WTC11 (cell line): ENCODE measurements at regions not wholly inside any gene's neighbourhood (a gene's known extent, or its start where the extent isn't known, plus 50 kb on each side); places are given as distances from the start of the nearest gene placed in this dataset.

Experiments
- ATAC-seq: fragments of 200-7000 bp; cut with Tn5 transposase; 2 replicates; pipeline ENCODE4 v1.10.0; 2021; ENCODE audit warnings: mild to moderate bottlenecking, moderate library complexity
- CTCF ChIA-PET: fragments of 300-600 bp; sonication (Branson Sonifier 250); formaldehyde crosslinking; loops from one replicate; lab custom pipeline; 2021; ENCODE audit warnings: antibody characterized with exemption; lab: Charles Lee
- POLR2A ChIA-PET: fragments of 350-600 bp; sonication (Branson Sonifier 250); formaldehyde crosslinking; loops from one replicate; lab custom pipeline; 2021; ENCODE audit warnings: antibody characterized with exemption; lab: Charles Lee
- DNase-seq: peaks from one replicate; pipeline ENCODE4 v3.0.0; 2021; ENCODE audit warnings: low spot score
- H3K27ac Mint-ChIP-seq: 2 replicates; pipeline ENCODE4 v1.8.0; 2021; ENCODE audit warnings: mixed read lengths
- H3K27me3 Mint-ChIP-seq: 2 replicates; pipeline ENCODE4 v1.8.0; 2021; ENCODE audit warnings: low read depth, mild to moderate bottlenecking, moderate library complexity, mixed read lengths
- H3K36me3 Mint-ChIP-seq: 2 replicates; pipeline ENCODE4 v1.8.0; 2021; ENCODE audit warnings: mixed read lengths
- H3K4me1 Mint-ChIP-seq: 2 replicates; pipeline ENCODE4 v1.8.0; 2022; ENCODE audit warnings: mixed read lengths
- H3K4me3 Mint-ChIP-seq: 2 replicates; pipeline ENCODE4 v1.8.0; 2021; ENCODE audit warnings: mild to moderate bottlenecking, moderate library complexity, mixed read lengths
- H3K9me3 Mint-ChIP-seq: 2 replicates; pipeline ENCODE4 v1.8.0; 2021; ENCODE audit warnings: mixed read lengths
- ATF3 ChIP-seq: sonication (generic); formaldehyde crosslinking; conservative IDR thresholded peaks from 2 replicates; pipeline ENCODE4 v1.8.1; 2022; ENCODE audit warnings: mild to moderate bottlenecking, missing genetic modification reagents
- CREM ChIP-seq: sonication (generic); formaldehyde crosslinking; IDR thresholded peaks from 2 replicates; pipeline ENCODE4 v1.8.1; 2022; ENCODE audit warnings: mild to moderate bottlenecking, missing genetic modification reagents, moderate library complexity
- ERG ChIP-seq: fragments of 250-450 bp; sonication (Bioruptor Pico); IDR thresholded peaks from 2 replicates; pipeline ENCODE4 v1.8.0; 2021; ENCODE audit warnings: mild to moderate bottlenecking
- ESRRA ChIP-seq: sonication (generic); formaldehyde crosslinking; IDR thresholded peaks from 2 replicates; pipeline ENCODE4 v1.8.1; 2022; ENCODE audit warnings: mild to moderate bottlenecking, missing genetic modification reagents, borderline replicate concordance
- FOXK1 ChIP-seq: sonication (generic); formaldehyde crosslinking; IDR thresholded peaks from 2 replicates; pipeline ENCODE4 v1.8.0; 2022; ENCODE audit warnings: mild to moderate bottlenecking, moderate library complexity, missing genetic modification reagents
- FOXP1 ChIP-seq: sonication (generic); formaldehyde crosslinking; IDR thresholded peaks from 2 replicates; pipeline ENCODE4 v1.8.0; 2022; ENCODE audit warnings: missing genetic modification reagents, mild to moderate bottlenecking, moderate library complexity, borderline replicate concordance
- GABPB1 ChIP-seq: sonication (generic); formaldehyde crosslinking; IDR thresholded peaks from 2 replicates; pipeline ENCODE4 v1.8.1; 2023; ENCODE audit warnings: mild to moderate bottlenecking, missing genetic modification reagents
- GTF2I ChIP-seq: fragments of 250-450 bp; sonication (Bioruptor Pico); conservative IDR thresholded peaks from 2 replicates; pipeline ENCODE4 v1.4.0; 2021; ENCODE audit warnings: mild to moderate bottlenecking
- HMGA2 ChIP-seq: fragments of 250-450 bp; sonication (Bioruptor Pico); IDR thresholded peaks from 2 replicates; pipeline ENCODE4 v1.4.0; 2021; ENCODE audit warnings: mild to moderate bottlenecking, moderate library complexity
- MXD4 ChIP-seq: fragments of 250-450 bp; sonication (Bioruptor Pico); IDR thresholded peaks from 2 replicates; pipeline ENCODE4 v1.8.0; 2021; ENCODE audit warnings: mild to moderate bottlenecking, moderate library complexity, borderline replicate concordance
- NR1H2 ChIP-seq: sonication (generic); formaldehyde crosslinking; IDR thresholded peaks from 2 replicates; pipeline ENCODE4 v1.9.0; 2021; ENCODE audit warnings: mild to moderate bottlenecking, moderate library complexity, missing genetic modification reagents
- NR2C2 ChIP-seq: sonication (generic); formaldehyde crosslinking; IDR thresholded peaks from 2 replicates; pipeline ENCODE4 v1.8.0; 2022; ENCODE audit warnings: mild to moderate bottlenecking, missing genetic modification reagents
- OVOL2 ChIP-seq: fragments of 250-450 bp; sonication (Bioruptor Pico); IDR thresholded peaks from 2 replicates; pipeline ENCODE4 v1.9.0; 2021; ENCODE audit warnings: mild to moderate bottlenecking, borderline replicate concordance
- RORB ChIP-seq: fragments of 250-450 bp; sonication (Bioruptor Pico); IDR thresholded peaks from 2 replicates; pipeline ENCODE4 v1.9.0; 2021; ENCODE audit warnings: mild to moderate bottlenecking
- SMAD3 ChIP-seq: sonication (generic); formaldehyde crosslinking; IDR thresholded peaks from 2 replicates; pipeline ENCODE4 v1.8.0; 2022; ENCODE audit warnings: missing genetic modification reagents, mild to moderate bottlenecking, borderline replicate concordance
- SMAD4 ChIP-seq: sonication (generic); formaldehyde crosslinking; IDR thresholded peaks from 2 replicates; pipeline ENCODE4 v1.8.0; 2022; ENCODE audit warnings: mild to moderate bottlenecking, missing genetic modification reagents
- ZBTB21 ChIP-seq: sonication (generic); formaldehyde crosslinking; IDR thresholded peaks from 2 replicates; pipeline ENCODE4 v1.8.1; 2023; ENCODE audit warnings: mild to moderate bottlenecking, missing genetic modification reagents, borderline replicate concordance
- TF ChIP-seq, protein P1 (sequence below): sonication (generic); formaldehyde crosslinking; IDR thresholded peaks from 2 replicates; pipeline ENCODE4 v1.8.1; 2022; ENCODE audit warnings: mild to moderate bottlenecking, missing genetic modification reagents, moderate library complexity, borderline replicate concordance
- TF ChIP-seq, protein P2 (sequence below): sonication (generic); formaldehyde crosslinking; IDR thresholded peaks from 2 replicates; pipeline ENCODE4 v1.8.0; 2022; ENCODE audit warnings: missing genetic modification reagents
- TF ChIP-seq, protein P3 (sequence below): sonication (generic); formaldehyde crosslinking; IDR thresholded peaks from 2 replicates; pipeline ENCODE4 v1.8.1; 2023; ENCODE audit warnings: mild to moderate bottlenecking, moderate library complexity, missing genetic modification reagents
- TF ChIP-seq, protein P4 (sequence below): sonication (generic); formaldehyde crosslinking; IDR thresholded peaks from 2 replicates; pipeline ENCODE4 v1.8.0; 2022; ENCODE audit warnings: mild to moderate bottlenecking, missing genetic modification reagents
- TF ChIP-seq, protein P5 (sequence below): sonication (generic); formaldehyde crosslinking; IDR thresholded peaks from 2 replicates; pipeline ENCODE4 v1.8.1; 2022; ENCODE audit warnings: low read depth, mild to moderate bottlenecking, moderate library complexity, missing genetic modification reagents, borderline replicate concordance

- Mint-ChIP-seq H3K4me3 (no peak overlapping the region), H3K4me1 (peaks cover 4% of the 10 kb centered on the region; the same call in 1 of the 2 replicates), H3K27me3 (no peaks in the 10 kb centered on the region), H3K36me3 (peaks cover 6% of the 10 kb centered on the region), H3K27ac (no peak overlapping the region), H3K9me3 (peaks cover 19% of the 10 kb centered on the region)
- DNase-seq (no peak), ATAC-seq (no peak)
- POLR2A ChIA-PET, result no interaction called here
- TF ChIP-seq ESRRA (CRISPR knock-in tag) (no peak), NR2C2 (no peak), SMAD4 (CRISPR knock-in tag) (no peak), GABPB1 (no peak), FOXK1 (no peak), ERG (CRISPR knock-in tag) (no peak), FOXP1 (CRISPR knock-in tag) (no peak), HMGA2 (no peak), RORB (CRISPR knock-in tag) (no peak), ZBTB21 (CRISPR knock-in tag) (no peak)
- TF ChIP-seq, protein P1, sequence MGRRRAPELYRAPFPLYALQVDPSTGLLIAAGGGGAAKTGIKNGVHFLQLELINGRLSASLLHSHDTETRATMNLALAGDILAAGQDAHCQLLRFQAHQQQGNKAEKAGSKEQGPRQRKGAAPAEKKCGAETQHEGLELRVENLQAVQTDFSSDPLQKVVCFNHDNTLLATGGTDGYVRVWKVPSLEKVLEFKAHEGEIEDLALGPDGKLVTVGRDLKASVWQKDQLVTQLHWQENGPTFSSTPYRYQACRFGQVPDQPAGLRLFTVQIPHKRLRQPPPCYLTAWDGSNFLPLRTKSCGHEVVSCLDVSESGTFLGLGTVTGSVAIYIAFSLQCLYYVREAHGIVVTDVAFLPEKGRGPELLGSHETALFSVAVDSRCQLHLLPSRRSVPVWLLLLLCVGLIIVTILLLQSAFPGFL, result no peak
- CTCF ChIA-PET, result no interaction called here
Measured at GRCh38 chr5:40027400-40027799, 602.6 kb upstream of the DAB2 start.

DNA sequence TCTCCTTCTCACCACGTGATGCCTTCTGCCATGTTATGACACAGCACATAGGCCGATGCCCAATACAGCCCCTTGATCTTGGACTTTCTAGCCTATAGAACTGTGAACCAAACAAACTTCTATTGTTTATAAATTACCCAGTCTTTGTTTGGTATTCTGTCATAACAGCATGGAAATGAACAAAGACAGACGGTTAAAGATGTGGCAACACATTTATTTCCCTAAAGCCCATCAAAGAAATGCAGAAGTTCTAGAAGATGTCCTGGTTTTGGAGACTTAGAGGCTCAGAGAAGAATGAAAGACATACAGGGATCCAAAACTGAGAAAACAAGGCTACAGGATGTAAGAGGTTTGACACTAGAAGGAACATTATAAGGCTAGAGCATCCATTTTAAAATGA lies 600.8 kb upstream of the DAB2 start:
- CTCF ChIA-PET, result no interaction called here
- TF ChIP-seq, protein P2, sequence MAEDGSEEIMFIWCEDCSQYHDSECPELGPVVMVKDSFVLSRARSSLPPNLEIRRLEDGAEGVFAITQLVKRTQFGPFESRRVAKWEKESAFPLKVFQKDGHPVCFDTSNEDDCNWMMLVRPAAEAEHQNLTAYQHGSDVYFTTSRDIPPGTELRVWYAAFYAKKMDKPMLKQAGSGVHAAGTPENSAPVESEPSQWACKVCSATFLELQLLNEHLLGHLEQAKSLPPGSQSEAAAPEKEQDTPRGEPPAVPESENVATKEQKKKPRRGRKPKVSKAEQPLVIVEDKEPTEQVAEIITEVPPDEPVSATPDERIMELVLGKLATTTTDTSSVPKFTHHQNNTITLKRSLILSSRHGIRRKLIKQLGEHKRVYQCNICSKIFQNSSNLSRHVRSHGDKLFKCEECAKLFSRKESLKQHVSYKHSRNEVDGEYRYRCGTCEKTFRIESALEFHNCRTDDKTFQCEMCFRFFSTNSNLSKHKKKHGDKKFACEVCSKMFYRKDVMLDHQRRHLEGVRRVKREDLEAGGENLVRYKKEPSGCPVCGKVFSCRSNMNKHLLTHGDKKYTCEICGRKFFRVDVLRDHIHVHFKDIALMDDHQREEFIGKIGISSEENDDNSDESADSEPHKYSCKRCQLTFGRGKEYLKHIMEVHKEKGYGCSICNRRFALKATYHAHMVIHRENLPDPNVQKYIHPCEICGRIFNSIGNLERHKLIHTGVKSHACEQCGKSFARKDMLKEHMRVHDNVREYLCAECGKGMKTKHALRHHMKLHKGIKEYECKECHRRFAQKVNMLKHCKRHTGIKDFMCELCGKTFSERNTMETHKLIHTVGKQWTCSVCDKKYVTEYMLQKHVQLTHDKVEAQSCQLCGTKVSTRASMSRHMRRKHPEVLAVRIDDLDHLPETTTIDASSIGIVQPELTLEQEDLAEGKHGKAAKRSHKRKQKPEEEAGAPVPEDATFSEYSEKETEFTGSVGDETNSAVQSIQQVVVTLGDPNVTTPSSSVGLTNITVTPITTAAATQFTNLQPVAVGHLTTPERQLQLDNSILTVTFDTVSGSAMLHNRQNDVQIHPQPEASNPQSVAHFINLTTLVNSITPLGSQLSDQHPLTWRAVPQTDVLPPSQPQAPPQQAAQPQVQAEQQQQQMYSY, result no peak
- TF ChIP-seq, protein P3, sequence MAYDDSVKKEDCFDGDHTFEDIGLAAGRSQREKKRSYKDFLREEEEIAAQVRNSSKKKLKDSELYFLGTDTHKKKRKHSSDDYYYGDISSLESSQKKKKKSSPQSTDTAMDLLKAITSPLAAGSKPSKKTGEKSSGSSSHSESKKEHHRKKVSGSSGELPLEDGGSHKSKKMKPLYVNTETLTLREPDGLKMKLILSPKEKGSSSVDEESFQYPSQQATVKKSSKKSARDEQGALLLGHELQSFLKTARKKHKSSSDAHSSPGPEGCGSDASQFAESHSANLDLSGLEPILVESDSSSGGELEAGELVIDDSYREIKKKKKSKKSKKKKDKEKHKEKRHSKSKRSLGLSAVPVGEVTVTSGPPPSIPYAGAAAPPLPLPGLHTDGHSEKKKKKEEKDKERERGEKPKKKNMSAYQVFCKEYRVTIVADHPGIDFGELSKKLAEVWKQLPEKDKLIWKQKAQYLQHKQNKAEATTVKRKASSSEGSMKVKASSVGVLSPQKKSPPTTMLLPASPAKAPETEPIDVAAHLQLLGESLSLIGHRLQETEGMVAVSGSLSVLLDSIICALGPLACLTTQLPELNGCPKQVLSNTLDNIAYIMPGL (CRISPR knock-in tag), result no peak
- TF ChIP-seq MXD4 (CRISPR knock-in tag), result no peak
- TF ChIP-seq OVOL2, result no peak
- no peak for TF ChIP-seq NR1H2
- no peak for TF ChIP-seq CREM (CRISPR knock-in tag)
- TF ChIP-seq GTF2I, result no peak
- TF ChIP-seq ATF3 (CRISPR knock-in tag), result no peak
- TF ChIP-seq, protein P4, sequence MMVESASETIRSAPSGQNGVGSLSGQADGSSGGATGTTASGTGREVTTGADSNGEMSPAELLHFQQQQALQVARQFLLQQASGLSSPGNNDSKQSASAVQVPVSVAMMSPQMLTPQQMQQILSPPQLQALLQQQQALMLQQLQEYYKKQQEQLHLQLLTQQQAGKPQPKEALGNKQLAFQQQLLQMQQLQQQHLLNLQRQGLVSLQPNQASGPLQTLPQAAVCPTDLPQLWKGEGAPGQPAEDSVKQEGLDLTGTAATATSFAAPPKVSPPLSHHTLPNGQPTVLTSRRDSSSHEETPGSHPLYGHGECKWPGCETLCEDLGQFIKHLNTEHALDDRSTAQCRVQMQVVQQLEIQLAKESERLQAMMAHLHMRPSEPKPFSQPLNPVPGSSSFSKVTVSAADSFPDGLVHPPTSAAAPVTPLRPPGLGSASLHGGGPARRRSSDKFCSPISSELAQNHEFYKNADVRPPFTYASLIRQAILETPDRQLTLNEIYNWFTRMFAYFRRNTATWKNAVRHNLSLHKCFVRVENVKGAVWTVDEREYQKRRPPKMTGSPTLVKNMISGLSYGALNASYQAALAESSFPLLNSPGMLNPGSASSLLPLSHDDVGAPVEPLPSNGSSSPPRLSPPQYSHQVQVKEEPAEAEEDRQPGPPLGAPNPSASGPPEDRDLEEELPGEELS (CRISPR knock-in tag), result no peak
- TF ChIP-seq SMAD3 (CRISPR knock-in tag), result no peak
- TF ChIP-seq, protein P5, sequence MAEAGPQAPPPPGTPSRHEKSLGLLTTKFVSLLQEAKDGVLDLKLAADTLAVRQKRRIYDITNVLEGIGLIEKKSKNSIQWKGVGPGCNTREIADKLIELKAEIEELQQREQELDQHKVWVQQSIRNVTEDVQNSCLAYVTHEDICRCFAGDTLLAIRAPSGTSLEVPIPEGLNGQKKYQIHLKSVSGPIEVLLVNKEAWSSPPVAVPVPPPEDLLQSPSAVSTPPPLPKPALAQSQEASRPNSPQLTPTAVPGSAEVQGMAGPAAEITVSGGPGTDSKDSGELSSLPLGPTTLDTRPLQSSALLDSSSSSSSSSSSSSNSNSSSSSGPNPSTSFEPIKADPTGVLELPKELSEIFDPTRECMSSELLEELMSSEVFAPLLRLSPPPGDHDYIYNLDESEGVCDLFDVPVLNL (CRISPR knock-in tag), result no peak

More for the DNA sequence above, 600.8 kb upstream of the DAB2 start:
- POLR2A ChIA-PET, result no interaction called here
- H3K27me3 Mint-ChIP-seq, result no peaks in the 10 kb centered on the region
- H3K9me3 Mint-ChIP-seq, result peaks cover 36% of the 10 kb centered on the region
- no peak overlapping the region for H3K4me3 Mint-ChIP-seq
- H3K27ac Mint-ChIP-seq, result no peak overlapping the region
- no peak for DNase-seq
- ATAC-seq, result no peak
- H3K36me3 Mint-ChIP-seq, result peaks cover 12% of the 10 kb centered on the region
- peaks cover 3% of the 10 kb centered on the region; the same call in 1 of the 2 replicates for H3K4me1 Mint-ChIP-seq
